GM19240 (cell line): ENCODE measurements at regions not wholly inside any gene's neighbourhood (a gene's known extent, or its start where the extent isn't known, plus 50 kb on each side); places are given as distances from the start of the nearest gene placed in this dataset.
"Not testable (repeated sequence)": the region's sequence is repeated elsewhere in the genome, so short reads cannot be mapped to it uniquely, and the experiment has no call there.

ENCODE experiments used
- DNase-seq: peaks from one replicate; pipeline ENCODE4 v3.0.0; 2011; ENCODE audit warnings: low spot score; ENCODE audit not compliant: insufficient read length

GRCh38 chrX:128973033-128973432 is 550.3 kb downstream of the SMARCA1 start:
- DNase-seq, result no peak

GRCh38 chrX:128961290-128961689 is 562.0 kb downstream of the SMARCA1 start:
- no peak for DNase-seq

- not testable (repeated sequence) for DNase-seq
Measured at GRCh38 chrX:128954697-128955096, 568.6 kb downstream of the SMARCA1 start.

- DNase-seq, result no peak
Measured at GRCh38 chrX:128931071-128931470, 592.2 kb downstream of the SMARCA1 start.

GRCh38 chrX:128929271-128930057 is 593.8 kb downstream of the SMARCA1 start:
- DNase-seq, result no peak

- no peak for DNase-seq
Measured at GRCh38 chrX:128928636-128929035, 594.7 kb downstream of the SMARCA1 start.

GRCh38 chrX:128927363-128927762 is 595.9 kb downstream of the SMARCA1 start:
- DNase-seq, result no peak

GRCh38 chrX:128906753-128907152 is 616.5 kb downstream of the SMARCA1 start:
- DNase-seq, result no peak

- no peak for DNase-seq
Measured at GRCh38 chrX:128901018-128901417, 622.3 kb downstream of the SMARCA1 start.

GRCh38 chrX:128897621-128898020 is 625.7 kb downstream of the SMARCA1 start:
- DNase-seq, result no peak

GRCh38 chrX:128891554-128891953 is 631.7 kb downstream of the SMARCA1 start:
- no peak for DNase-seq

- no peak for DNase-seq
Measured at GRCh38 chrX:128884430-128884829, 638.9 kb downstream of the SMARCA1 start.

GRCh38 chrX:128883650-128884049 is 639.6 kb downstream of the SMARCA1 start:
- no peak for DNase-seq

- DNase-seq, result no peak
Measured at GRCh38 chrX:128870361-128870760, 652.9 kb downstream of the SMARCA1 start.

GRCh38 chrX:128862557-128862956 is 660.7 kb downstream of the SMARCA1 start:
- DNase-seq, result no peak

GRCh38 chrX:128848374-128848773 is 674.9 kb downstream of the SMARCA1 start:
- no peak for DNase-seq

- no peak for DNase-seq
Measured at GRCh38 chrX:128846385-128846784, 676.9 kb downstream of the SMARCA1 start.

- no peak for DNase-seq
Measured at GRCh38 chrX:128818690-128819089, 704.6 kb downstream of the SMARCA1 start.

GRCh38 chrX:128816919-128817318 is 706.4 kb downstream of the SMARCA1 start:
- no peak for DNase-seq

- DNase-seq, result no peak
Measured at GRCh38 chrX:128807367-128807766, 715.9 kb downstream of the SMARCA1 start.

GRCh38 chrX:128805236-128805635 is 718.1 kb downstream of the SMARCA1 start:
- DNase-seq, result no peak

- DNase-seq, result no peak
Measured at GRCh38 chrX:128804828-128805227, 718.5 kb downstream of the SMARCA1 start.

- DNase-seq, result no peak
Measured at GRCh38 chrX:128800138-128800537, 723.2 kb downstream of the SMARCA1 start.
